Duodenal mucosa (tissue), 2 donors: ENCODE measurements at regions not wholly inside any gene's neighbourhood (a gene's known extent, or its start where the extent isn't known, plus 50 kb on each side); places are given as distances from the start of the nearest gene placed in this dataset.

Experiments
- H3K27ac ChIP-seq: one replicate; pipeline ENCODE4 v1.7.0; 2013; ENCODE audit warnings: low read depth, low read length
- H3K27me3 ChIP-seq, 2 donors: one replicate each; pipeline ENCODE4 v1.7.0; 2013; ENCODE audit warnings: low read length in 2 of 2, control low read depth in 1 of 2; ENCODE audit not compliant: insufficient read depth in 2 of 2, control insufficient read depth in 1 of 2
- H3K36me3 ChIP-seq, 2 donors: one replicate each; pipeline ENCODE4 v1.7.0; 2013; ENCODE audit warnings: low read length in 2 of 2, control low read depth in 1 of 2; ENCODE audit not compliant: insufficient read depth in 2 of 2, control insufficient read depth in 1 of 2
- H3K4me1 ChIP-seq, 2 donors: one replicate each; pipeline ENCODE4 v1.7.0; 2013; ENCODE audit warnings: low read length in 2 of 2, control low read depth in 1 of 2; ENCODE audit not compliant: insufficient read depth in 2 of 2, control insufficient read depth in 1 of 2
- H3K4me3 ChIP-seq, 2 donors: one replicate each; pipeline ENCODE4 v1.7.0; 2013; ENCODE audit warnings: low read length in 2 of 2, low read depth in 1 of 2
- H3K9ac ChIP-seq, 2 donors: one replicate each; pipeline ENCODE4 v1.7.0; 2013; ENCODE audit warnings: low read length in 2 of 2, low read depth in 1 of 2
- H3K9me3 ChIP-seq, 2 donors: one replicate each; pipeline ENCODE4 v1.7.0; 2013; ENCODE audit warnings: low read length in 2 of 2, control low read depth in 1 of 2; ENCODE audit not compliant: control insufficient read depth in 1 of 2

- Histone ChIP-seq H3K27ac (no peak overlapping the region), H3K4me1 (no peaks in the 10 kb centered on the region), H3K27me3 (no peaks in the 10 kb centered on the region), H3K36me3 (no peaks in the 10 kb centered on the region), H3K4me3 (no peak overlapping the region), H3K9ac (no peak overlapping the region), H3K9me3 (no peaks in the 10 kb centered on the region)
Measured at GRCh38 chr11:24056051-24056450, 440.8 kb upstream of the LUZP2 start.

GRCh38 chr11:24060125-24060524, 436.7 kb upstream of the LUZP2 start:
- H3K9me3 ChIP-seq, result no peaks in the 10 kb centered on the region
- no peaks in the 10 kb centered on the region for H3K36me3 ChIP-seq
- no peak overlapping the region for H3K9ac ChIP-seq
- no peak overlapping the region for H3K4me3 ChIP-seq
- no peaks in the 10 kb centered on the region for H3K4me1 ChIP-seq
- H3K27me3 ChIP-seq, result no peaks in the 10 kb centered on the region
- H3K27ac ChIP-seq, result no peak overlapping the region

- no peaks in the 10 kb centered on the region for H3K27me3 ChIP-seq
- no peaks in the 10 kb centered on the region for H3K4me1 ChIP-seq
- no peak overlapping the region for H3K4me3 ChIP-seq
- H3K9ac ChIP-seq, result no peak overlapping the region
- H3K27ac ChIP-seq, result no peak overlapping the region
- H3K9me3 ChIP-seq, result no peaks in the 10 kb centered on the region
- no peaks in the 10 kb centered on the region for H3K36me3 ChIP-seq
Measured at GRCh38 chr11:24064309-24064903, 432.4 kb upstream of the LUZP2 start.

GRCh38 chr11:24068197-24068596, 428.7 kb upstream of the LUZP2 start:
- H3K9ac ChIP-seq, result no peak overlapping the region
- no peaks in the 10 kb centered on the region for H3K4me1 ChIP-seq
- H3K27ac ChIP-seq, result no peak overlapping the region
- H3K27me3 ChIP-seq, result no peaks in the 10 kb centered on the region
- H3K36me3 ChIP-seq, result no peaks in the 10 kb centered on the region
- no peak overlapping the region for H3K4me3 ChIP-seq
- H3K9me3 ChIP-seq, result no peaks in the 10 kb centered on the region

GRCh38 chr11:24070435-24070834, 426.4 kb upstream of the LUZP2 start:
- Histone ChIP-seq H3K36me3 (no peaks in the 10 kb centered on the region), H3K27ac (no peak overlapping the region), H3K9ac (no peak overlapping the region), H3K27me3 (no peaks in the 10 kb centered on the region), H3K9me3 (no peaks in the 10 kb centered on the region), H3K4me1 (no peaks in the 10 kb centered on the region), H3K4me3 (no peak overlapping the region)

- Histone ChIP-seq H3K27me3 (no peaks in the 10 kb centered on the region), H3K36me3 (no peaks in the 10 kb centered on the region), H3K9ac (no peak overlapping the region), H3K4me1 (no peaks in the 10 kb centered on the region), H3K9me3 (no peaks in the 10 kb centered on the region), H3K27ac (no peak overlapping the region), H3K4me3 (no peak overlapping the region)
Measured at GRCh38 chr11:24078018-24078417, 418.8 kb upstream of the LUZP2 start.

- no peak overlapping the region for H3K4me3 ChIP-seq
- no peaks in the 10 kb centered on the region for H3K27me3 ChIP-seq
Measured at GRCh38 chr11:24082241-24082640, 414.6 kb upstream of the LUZP2 start.

GRCh38 chr11:24082860-24083259, 414.0 kb upstream of the LUZP2 start:
- H3K27ac ChIP-seq, result no peak overlapping the region
- no peaks in the 10 kb centered on the region for H3K27me3 ChIP-seq
- no peak overlapping the region for H3K4me3 ChIP-seq
- H3K9ac ChIP-seq, result no peak overlapping the region
- H3K4me1 ChIP-seq, result no peaks in the 10 kb centered on the region
- H3K9me3 ChIP-seq, result no peaks in the 10 kb centered on the region
- H3K36me3 ChIP-seq, result no peaks in the 10 kb centered on the region

More at GRCh38 chr11:24082241-24082640, 414.6 kb upstream of the LUZP2 start:
- H3K9ac ChIP-seq, result no peak overlapping the region
- no peaks in the 10 kb centered on the region for H3K4me1 ChIP-seq
- no peak overlapping the region for H3K27ac ChIP-seq
- no peaks in the 10 kb centered on the region for H3K36me3 ChIP-seq
- no peaks in the 10 kb centered on the region for H3K9me3 ChIP-seq

GRCh38 chr11:24084956-24085355, 411.9 kb upstream of the LUZP2 start:
- Histone ChIP-seq H3K4me1 (no peaks in the 10 kb centered on the region), H3K9me3 (no peaks in the 10 kb centered on the region), H3K9ac (no peak overlapping the region), H3K36me3 (no peaks in the 10 kb centered on the region), H3K27me3 (no peaks in the 10 kb centered on the region), H3K27ac (no peak overlapping the region), H3K4me3 (no peak overlapping the region)

- Histone ChIP-seq H3K4me1 (no peaks in the 10 kb centered on the region), H3K9ac (no peak overlapping the region), H3K36me3 (no peaks in the 10 kb centered on the region), H3K27me3 (no peaks in the 10 kb centered on the region), H3K27ac (no peak overlapping the region), H3K4me3 (no peak overlapping the region), H3K9me3 (no peaks in the 10 kb centered on the region)
Measured at GRCh38 chr11:24086921-24087320, 409.9 kb upstream of the LUZP2 start.

- H3K4me3 ChIP-seq, result no peak overlapping the region
- no peak overlapping the region for H3K27ac ChIP-seq
- H3K4me1 ChIP-seq, result no peaks in the 10 kb centered on the region
- H3K27me3 ChIP-seq, result no peaks in the 10 kb centered on the region
- no peak overlapping the region for H3K9ac ChIP-seq
- H3K9me3 ChIP-seq, result no peaks in the 10 kb centered on the region
- H3K36me3 ChIP-seq, result no peaks in the 10 kb centered on the region
Measured at GRCh38 chr11:24091594-24091993, 405.3 kb upstream of the LUZP2 start.
